ENCODE measurements at regions not wholly inside any gene's neighbourhood (a gene's known extent, or its start where the extent isn't known, plus 50 kb on each side); places are given as distances from the start of the nearest gene placed in this dataset.

- no peak overlapping the region for H2AFZ ChIP-seq (ENCODE audit: low read depth, low read length, poor library complexity, severe bottlenecking)
- H3K4me1 ChIP-seq (ENCODE audit: control insufficient read depth in 1 of 2, insufficient read depth in 2 of 2, low read length in 2 of 2): no peaks in the 10 kb centered on the region
- H3K27ac ChIP-seq (ENCODE audit: low read depth, low read length): no peak overlapping the region
- no peak overlapping the region for H3K4me3 ChIP-seq (replicated peaks in 1 of 2; ENCODE audit: low read depth in 1 of 2, low read length in 2 of 2)
- H3K4me2 ChIP-seq (ENCODE audit: low read length): no peak overlapping the region
- ChIA-PET RAD21 (ENCODE audit: low non-redundant PET in 1 of 2, low total read pairs in 2 of 2, uncharacterized antibody in 2 of 2, unreplicated experiment in 2 of 2) (no interaction called here), CTCF (no interaction called here), POLR2A (no interaction called here)
- H3K79me2 ChIP-seq (ENCODE audit: insufficient read depth, low read length): no peaks in the 10 kb centered on the region
- intact Hi-C loops (cut with micrococcal nuclease): loop anchor here (10.0 kb wide), 1 partner anchor 698 kb away; no protein-coding TSS in a partner anchor
- TF ChIP-seq TCF7L2 (IDR thresholded peaks at IDR 0.05; ENCODE audit: borderline replicate concordance, extremely low read depth, insufficient read depth, insufficient read length) (no peak), MAX (IDR thresholded peaks at IDR 0.05) (no peak), CBX3 (IDR thresholded peaks at IDR 0.05; ENCODE audit: low read depth) (no peak), POLR2AphosphoS5 (IDR thresholded peaks at IDR 0.05; ENCODE audit: low read depth, low read length) (no peak), EZH2phosphoT487 (IDR thresholded peaks at IDR 0.05; ENCODE audit: borderline replicate concordance) (no peak), JUND (IDR thresholded peaks at IDR 0.05) (no peak), CEBPB (IDR thresholded peaks at IDR 0.05; ENCODE audit: low read depth) (no peak), CTCF (IDR thresholded peaks at IDR 0.05 in 2 of 3, conservative IDR thresholded peaks at IDR 0.05 in 1 of 3; ENCODE audit: borderline replicate concordance in 1 of 3, insufficient read depth in 1 of 3, low read depth in 2 of 3, low read length in 2 of 3) (no peak), ZBTB33 (IDR thresholded peaks at IDR 0.05; ENCODE audit: extremely low read depth, insufficient replicate concordance, low read length) (no peak), YY1 (IDR thresholded peaks at IDR 0.05; ENCODE audit: extremely low read depth, insufficient replicate concordance, low read depth, low read length) (no peak), EGR1 (IDR thresholded peaks at IDR 0.05; ENCODE audit: low read depth) (no peak), POLR2A (IDR thresholded peaks at IDR 0.05; ENCODE audit: borderline replicate concordance, extremely low read depth, insufficient read depth, insufficient read length) (no peak), ZNF274 (IDR thresholded peaks at IDR 0.05; ENCODE audit: low read depth, low read length) (no peak)
- TF ChIP-seq, protein P1, sequence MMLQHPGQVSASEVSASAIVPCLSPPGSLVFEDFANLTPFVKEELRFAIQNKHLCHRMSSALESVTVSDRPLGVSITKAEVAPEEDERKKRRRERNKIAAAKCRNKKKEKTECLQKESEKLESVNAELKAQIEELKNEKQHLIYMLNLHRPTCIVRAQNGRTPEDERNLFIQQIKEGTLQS (IDR thresholded peaks at IDR 0.05): no peak
- TF ChIP-seq, protein P2, sequence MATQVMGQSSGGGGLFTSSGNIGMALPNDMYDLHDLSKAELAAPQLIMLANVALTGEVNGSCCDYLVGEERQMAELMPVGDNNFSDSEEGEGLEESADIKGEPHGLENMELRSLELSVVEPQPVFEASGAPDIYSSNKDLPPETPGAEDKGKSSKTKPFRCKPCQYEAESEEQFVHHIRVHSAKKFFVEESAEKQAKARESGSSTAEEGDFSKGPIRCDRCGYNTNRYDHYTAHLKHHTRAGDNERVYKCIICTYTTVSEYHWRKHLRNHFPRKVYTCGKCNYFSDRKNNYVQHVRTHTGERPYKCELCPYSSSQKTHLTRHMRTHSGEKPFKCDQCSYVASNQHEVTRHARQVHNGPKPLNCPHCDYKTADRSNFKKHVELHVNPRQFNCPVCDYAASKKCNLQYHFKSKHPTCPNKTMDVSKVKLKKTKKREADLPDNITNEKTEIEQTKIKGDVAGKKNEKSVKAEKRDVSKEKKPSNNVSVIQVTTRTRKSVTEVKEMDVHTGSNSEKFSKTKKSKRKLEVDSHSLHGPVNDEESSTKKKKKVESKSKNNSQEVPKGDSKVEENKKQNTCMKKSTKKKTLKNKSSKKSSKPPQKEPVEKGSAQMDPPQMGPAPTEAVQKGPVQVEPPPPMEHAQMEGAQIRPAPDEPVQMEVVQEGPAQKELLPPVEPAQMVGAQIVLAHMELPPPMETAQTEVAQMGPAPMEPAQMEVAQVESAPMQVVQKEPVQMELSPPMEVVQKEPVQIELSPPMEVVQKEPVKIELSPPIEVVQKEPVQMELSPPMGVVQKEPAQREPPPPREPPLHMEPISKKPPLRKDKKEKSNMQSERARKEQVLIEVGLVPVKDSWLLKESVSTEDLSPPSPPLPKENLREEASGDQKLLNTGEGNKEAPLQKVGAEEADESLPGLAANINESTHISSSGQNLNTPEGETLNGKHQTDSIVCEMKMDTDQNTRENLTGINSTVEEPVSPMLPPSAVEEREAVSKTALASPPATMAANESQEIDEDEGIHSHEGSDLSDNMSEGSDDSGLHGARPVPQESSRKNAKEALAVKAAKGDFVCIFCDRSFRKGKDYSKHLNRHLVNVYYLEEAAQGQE (IDR thresholded peaks at IDR 0.05; ENCODE audit: low read depth): no peak
- no peaks in the 10 kb centered on the region for H3K9me3 ChIP-seq (ENCODE audit: control insufficient read depth in 1 of 2, insufficient read depth in 1 of 2, low read depth in 1 of 2, low read length in 2 of 2)
- no TSS peak for BruUV-seq (replicated peaks)
- no peaks in the 10 kb centered on the region for H3K36me3 ChIP-seq (ENCODE audit: control insufficient read depth in 1 of 2, insufficient read depth in 2 of 2, low read length in 2 of 2)
- H3K9me2 ChIP-seq (ENCODE audit: insufficient read depth): no peaks in the 10 kb centered on the region
- DNase-seq (ENCODE audit: low read depth, low spot score) (no peak), ATAC-seq (no peak)
- H3K9ac ChIP-seq (ENCODE audit: low read length): no peak overlapping the region
- H4K20me1 ChIP-seq (ENCODE audit: insufficient read depth): no peaks in the 10 kb centered on the region
- H3K27me3 ChIP-seq (ENCODE audit: insufficient read depth, low read length): no peaks in the 10 kb centered on the region
Observed at GRCh38 chr2:180356676-180357075, 349.6 kb upstream of the CWC22 start.
